ENCODE measurements at regions not wholly inside any gene's neighbourhood (a gene's known extent, or its start where the extent isn't known, plus 50 kb on each side); places are given as distances from the start of the nearest gene placed in this dataset.

GRCh38 chr16:73304008-73304774, 256.3 kb upstream of the ZFHX3 start:
- ATAC-seq = no peak

GRCh38 chr16:73302942-73303341, 255.0 kb upstream of the ZFHX3 start:
- DNase-seq (no peak), ATAC-seq (no peak)

More at GRCh38 chr16:73304008-73304774, 256.3 kb upstream of the ZFHX3 start:
- DNase-seq = no peak

- DNase-seq = no peak
- no peak for ATAC-seq
These were observed 254.1 kb upstream of the ZFHX3 start for GRCh38 chr16:73301984-73302383.

GRCh38 chr16:73299346-73299745, 251.4 kb upstream of the ZFHX3 start:
- ATAC-seq (no peak), DNase-seq (no peak)

DNA sequence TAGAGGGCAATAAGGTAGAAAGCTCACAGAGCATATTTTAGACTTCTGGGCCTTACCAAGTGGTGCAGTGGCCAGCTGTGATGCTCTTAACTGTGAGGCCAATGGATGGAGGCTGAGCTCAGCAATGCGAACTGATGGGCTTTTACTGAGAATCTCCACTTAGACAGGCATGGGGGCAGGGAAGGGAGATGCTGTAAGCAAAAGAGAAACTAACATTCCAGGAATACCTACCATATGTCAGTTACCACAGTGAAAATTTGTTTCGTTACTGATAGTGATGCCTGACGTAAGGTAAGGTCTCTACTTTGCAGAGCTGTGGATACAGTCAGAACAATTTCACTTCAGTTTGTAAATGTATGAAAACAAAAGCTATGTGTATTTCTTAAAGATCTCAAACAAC, 250.6 kb upstream of the ZFHX3 start:
- DNase-seq (no peak), ATAC-seq (no peak)

GRCh38 chr16:73290258-73290657, 242.3 kb upstream of the ZFHX3 start:
- DNase-seq (no peak), ATAC-seq (no peak)

DNA sequence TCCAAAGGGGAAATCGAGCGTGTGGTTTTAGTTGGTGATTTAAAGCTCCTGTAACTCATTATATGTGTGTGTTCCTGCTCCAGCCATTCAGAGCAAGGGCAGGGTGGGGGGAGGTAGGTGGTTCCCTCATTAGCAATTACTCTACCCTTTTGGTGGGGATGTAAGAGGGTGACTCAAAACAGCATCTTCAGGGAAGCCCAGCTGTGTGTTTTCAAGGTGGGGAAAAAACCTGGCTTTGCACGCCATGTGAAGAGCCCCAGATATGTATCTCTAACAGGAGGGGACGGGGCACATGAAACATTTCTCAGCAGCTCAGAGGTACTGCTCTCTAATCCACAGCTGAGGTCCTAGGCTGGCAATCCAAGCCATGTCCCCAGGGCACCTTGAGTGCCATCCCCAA, 241.3 kb upstream of the ZFHX3 start:
- ATAC-seq (no peak), DNase-seq (no peak)

- no peak for DNase-seq
These were observed 240.6 kb upstream of the ZFHX3 start for GRCh38 chr16:73288520-73288919.

DNA sequence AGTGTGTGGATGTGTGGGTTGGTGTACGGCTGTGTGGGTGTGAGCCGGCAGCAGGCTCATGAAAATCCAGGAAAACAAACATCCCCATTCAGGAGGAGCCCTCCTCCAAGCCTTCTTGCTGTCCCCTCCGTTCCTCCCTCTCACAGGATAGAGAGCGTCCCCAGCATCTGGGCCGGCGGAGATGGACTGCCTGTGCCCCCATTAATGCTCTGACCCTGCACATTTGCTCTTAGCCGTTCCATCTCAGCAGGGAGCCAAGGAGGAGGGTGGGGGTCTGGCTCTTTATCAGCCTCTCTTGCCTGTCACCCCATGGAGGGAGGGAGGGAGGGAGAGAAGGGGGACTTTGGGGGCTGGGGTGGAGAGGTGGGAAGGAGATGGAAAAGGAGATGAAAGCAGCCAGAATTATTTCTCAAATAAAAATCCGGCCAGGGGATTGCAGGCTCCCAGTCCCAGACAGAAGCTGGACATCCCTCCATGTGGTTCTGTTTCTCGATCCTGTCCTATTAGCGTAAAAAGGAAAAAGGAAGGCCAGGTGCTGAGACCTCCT, 240.0 kb upstream of the ZFHX3 start:
- ATAC-seq (no peak), DNase-seq (no peak)

More at GRCh38 chr16:73288520-73288919, 240.6 kb upstream of the ZFHX3 start:
- ATAC-seq = no peak

DNA sequence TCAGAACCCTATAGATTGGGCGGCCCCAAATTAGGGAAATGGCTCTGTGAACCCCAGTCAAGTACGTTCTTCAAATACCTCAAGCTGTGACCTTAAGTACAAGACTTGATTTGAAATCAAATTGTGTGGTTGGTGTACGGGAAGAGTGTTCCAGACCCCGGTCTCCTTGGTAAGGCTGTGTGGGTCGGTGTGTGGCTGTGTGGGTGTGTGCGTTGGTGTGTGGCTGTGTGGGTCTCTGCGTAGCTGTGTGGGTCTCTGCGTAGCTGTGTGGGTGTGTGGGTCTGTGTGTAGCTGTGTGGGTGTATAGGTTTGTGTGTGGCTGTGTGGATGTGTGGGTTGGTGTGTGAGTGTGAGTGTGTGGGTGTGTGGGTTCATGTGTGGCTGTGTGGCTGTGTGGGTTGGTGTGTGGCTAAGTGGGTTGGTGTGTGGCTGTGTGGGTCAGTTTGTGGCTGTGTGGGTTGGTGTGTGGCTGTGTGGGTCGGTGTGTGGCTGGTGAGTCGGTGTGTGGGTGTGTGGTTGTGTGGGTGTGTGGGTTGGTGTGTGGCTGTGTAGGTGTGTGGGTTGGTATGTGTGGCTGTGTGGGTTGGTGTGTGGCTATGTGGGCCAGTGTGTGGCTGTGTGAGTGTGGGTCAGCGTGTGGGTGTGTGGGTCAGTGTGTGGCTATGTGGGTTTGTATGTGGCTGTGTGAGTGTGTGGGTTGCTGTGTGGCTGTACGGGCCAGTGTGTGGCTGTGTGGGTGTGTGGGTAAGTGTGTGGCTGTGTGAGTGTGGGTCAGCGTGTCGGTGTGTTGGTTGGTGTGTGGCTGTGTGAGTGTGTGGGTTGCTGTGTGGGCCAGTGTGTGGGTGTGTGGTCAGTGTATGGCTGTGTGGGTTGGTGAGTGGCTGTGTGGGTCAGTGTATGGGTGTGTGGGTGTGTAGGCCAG, 238.7 kb upstream of the ZFHX3 start:
- DNase-seq (no peak), ATAC-seq (no peak)

- DNase-seq = no peak
- ATAC-seq = no peak
These were observed 237.7 kb upstream of the ZFHX3 start for GRCh38 chr16:73285436-73286201.

GRCh38 chr16:73280388-73280787, 232.5 kb upstream of the ZFHX3 start:
- no peak for DNase-seq

GRCh38 chr16:73279451-73279850, 231.5 kb upstream of the ZFHX3 start:
- ATAC-seq (no peak), DNase-seq (no peak)

More at GRCh38 chr16:73280388-73280787, 232.5 kb upstream of the ZFHX3 start:
- no peak for ATAC-seq

GRCh38 chr16:73277071-73277470, 229.1 kb upstream of the ZFHX3 start:
- no peak for ATAC-seq
- DNase-seq = no peak

GRCh38 chr16:73275448-73275847, 227.5 kb upstream of the ZFHX3 start:
- DNase-seq (no peak), ATAC-seq (no peak)

DNA sequence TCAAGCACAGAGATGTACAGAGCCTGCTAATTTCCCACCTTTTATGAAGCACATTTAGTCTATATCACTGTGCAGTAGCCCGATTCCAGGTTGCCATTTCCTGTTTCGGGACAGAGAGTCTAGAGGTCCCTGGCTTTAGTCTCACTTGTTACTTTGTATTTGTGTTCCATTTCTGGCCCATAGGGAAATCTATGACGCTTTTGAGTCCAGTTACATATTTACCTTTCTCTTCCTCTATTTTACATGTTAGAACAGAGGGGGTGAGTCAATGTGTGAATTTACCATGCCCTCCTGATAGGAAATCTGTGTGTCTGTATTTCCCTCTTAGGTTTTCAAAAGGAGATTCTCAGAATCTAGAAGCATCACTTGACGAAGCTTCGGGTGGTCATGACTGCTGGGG, 227.1 kb upstream of the ZFHX3 start:
- DNase-seq = no peak

GRCh38 chr16:73274140-73274539, 226.2 kb upstream of the ZFHX3 start:
- DNase-seq (no peak), ATAC-seq (no peak)

More for the DNA sequence above, 227.1 kb upstream of the ZFHX3 start:
- ATAC-seq = no peak

- ATAC-seq (no peak), DNase-seq (no peak)
These were observed 220.6 kb upstream of the ZFHX3 start for GRCh38 chr16:73268366-73268993.

DNA sequence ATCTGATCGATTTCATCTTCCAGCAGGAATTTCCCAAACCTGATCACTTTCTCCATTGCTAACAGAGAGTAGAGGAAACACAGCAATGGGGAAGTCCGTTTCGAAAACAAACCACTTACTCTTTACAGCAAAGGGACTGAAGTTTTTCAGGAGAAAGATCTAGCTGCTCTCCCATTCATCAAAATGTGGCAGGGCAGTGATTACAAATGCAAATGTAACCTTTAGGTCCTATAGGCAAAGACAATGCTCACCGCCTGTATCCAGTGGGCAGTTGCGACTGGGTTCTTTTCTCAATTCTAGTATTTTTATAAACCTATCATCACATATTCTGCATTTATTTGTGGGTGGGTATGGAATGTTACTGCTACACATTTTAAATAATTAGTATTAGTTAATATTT, 218.0 kb upstream of the ZFHX3 start:
- ATAC-seq = no peak
- no peak for DNase-seq

DNA sequence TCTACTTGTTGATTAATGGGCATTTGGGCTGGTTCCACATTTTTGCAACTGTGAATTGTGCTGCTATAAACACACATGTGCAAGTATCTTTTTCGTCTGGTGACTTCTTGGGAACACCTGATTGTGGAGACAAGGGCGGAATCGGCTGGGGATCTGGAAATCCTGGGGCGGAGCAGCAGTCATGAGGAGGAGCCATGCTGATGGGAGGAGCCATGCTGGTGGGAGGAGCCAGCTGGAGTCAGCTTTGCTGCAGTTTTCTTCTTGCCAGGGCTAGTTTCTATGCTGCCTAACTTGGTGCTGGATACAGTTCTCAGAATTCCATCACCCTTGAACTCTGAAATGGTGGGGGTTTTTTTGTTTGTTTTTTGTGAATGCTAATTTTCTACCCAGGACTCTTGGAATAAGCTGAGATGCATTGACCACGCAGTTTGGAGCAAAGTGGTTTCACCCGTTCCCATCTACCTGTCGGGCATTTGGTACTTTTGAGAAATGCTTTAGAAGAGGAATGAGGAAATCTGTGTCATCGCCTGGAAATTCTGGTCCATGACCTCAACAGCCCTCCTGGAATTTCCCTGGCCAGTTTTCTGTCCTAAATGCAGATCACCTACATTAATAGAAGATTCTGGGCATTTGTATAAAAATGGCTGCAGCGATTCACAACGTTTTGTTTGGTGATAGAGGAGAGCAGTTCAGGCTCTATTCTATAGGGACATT, 217.4 kb upstream of the ZFHX3 start:
- DNase-seq (no peak), ATAC-seq (no peak)

DNA sequence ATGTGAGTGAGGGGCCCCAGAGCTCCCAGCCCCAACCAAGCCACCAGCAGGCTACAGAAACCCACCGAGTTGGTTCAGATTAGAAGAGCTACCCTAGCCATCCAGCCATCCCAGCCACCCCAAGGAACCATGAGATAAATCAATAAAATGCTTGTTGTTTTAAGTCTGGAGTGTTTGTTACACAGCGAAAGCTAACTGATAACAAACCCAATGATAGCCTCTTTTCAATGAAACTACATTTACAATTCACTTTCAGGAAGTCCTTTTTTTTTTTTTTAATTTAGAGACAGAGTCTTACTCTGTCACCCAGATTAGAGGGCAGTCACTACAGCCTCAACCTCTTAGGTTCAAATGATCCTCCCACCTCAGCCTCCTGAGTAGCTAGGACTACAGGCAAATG, 215.0 kb upstream of the ZFHX3 start:
- ATAC-seq (no peak), DNase-seq (no peak)
